HS-5 (cell line): ENCODE measurements at regions not wholly inside any gene's neighbourhood (a gene's known extent, or its start where the extent isn't known, plus 50 kb on each side); places are given as distances from the start of the nearest gene placed in this dataset.
"Not testable (repeated sequence)": the region's sequence is repeated elsewhere in the genome, so short reads cannot be mapped to it uniquely, and the experiment has no call there.

Experiments
- DNase-seq: peaks from one replicate; pipeline ENCODE4 v3.0.0-alpha.2; 2012; ENCODE audit warnings: low read depth

- no peak for DNase-seq
Measured at GRCh38 chr5:89080467-89081116, 197.6 kb upstream of the MEF2C start.

DNA sequence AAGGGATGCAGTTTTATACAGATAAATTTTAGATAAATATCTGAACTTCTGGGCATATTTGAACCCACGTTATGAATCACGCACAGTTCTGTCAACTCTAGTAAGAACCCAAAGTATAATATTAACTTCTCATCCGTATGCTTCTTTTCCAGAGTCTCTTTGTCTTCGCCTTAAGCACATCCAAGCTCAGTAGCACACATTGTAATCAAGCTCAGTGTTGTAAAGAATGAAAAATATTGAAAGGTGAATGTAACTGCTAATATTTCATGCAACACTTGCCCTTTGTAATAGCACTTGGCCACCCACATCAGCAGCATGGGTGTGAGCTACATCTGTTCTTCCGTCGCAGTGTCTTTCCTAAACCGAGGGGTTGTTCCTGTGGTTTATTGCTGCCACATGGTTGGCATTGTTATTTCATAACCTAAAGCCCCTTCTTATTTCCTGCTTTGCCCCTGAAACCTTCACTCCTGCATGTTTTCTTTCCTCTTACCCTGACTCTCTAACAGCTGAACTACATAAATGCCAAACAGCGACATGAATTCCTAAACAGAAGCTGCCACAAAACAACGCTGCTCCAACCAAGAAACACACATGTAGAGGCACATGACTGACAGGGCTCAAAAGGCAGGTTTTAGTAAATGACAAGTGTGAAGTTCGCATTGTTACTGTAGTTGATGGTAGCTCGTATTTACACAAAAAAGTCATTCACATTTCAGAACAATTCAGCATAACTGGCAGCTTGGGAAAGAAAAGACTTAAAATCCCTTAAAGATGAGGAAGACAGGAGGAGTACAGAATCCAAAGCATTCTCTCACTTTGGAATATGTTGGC is 190.1 kb upstream of the MEF2C start:
- DNase-seq: no peak

- no peak for DNase-seq
Measured at GRCh38 chr5:89071941-89072331, 189.0 kb upstream of the MEF2C start.

GRCh38 chr5:89071101-89071940 is 188.3 kb upstream of the MEF2C start:
- DNase-seq: no peak

- DNase-seq: no peak
Measured at GRCh38 chr5:89069591-89069990, 186.6 kb upstream of the MEF2C start.

- no peak for DNase-seq
Measured at GRCh38 chr5:89067362-89067761, 184.4 kb upstream of the MEF2C start.

DNA sequence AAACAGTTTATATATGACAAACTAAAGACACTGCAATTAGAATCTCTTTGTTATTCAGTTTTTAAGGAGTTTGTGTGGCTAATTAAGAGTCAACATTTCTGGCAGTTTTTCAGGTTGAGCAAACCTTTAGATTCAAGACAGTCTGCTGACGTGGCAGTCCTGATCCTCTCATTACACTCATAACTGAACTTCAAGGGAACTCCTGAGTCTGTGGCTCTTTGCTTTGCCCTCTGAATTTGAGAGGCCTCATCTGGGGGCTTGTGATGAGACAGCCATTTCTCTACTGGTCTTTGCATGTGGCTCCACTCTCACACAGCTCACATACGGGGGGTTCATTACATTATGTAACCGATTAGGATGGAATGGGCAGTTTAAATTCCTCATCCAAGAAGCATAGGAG is 182.9 kb upstream of the MEF2C start:
- no peak for DNase-seq

DNA sequence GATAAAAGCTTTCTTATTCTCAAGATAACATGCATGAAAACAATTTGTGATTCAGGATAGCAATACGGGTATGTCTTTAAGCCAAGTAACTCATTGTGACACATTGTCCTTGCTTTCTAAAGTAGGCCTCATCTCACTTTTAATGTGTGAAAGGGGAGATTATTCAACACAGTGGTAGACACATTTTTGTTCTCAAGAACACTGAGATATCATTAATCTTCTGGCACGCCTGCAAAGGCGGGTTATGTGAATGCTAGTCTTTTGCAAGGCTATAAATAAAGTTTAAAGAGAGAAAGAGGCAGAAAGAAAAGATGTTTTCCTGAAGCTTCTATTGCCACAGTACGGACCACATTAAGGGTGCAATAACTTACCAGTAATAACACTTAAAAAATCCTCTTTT is 181.8 kb upstream of the MEF2C start:
- no peak for DNase-seq

DNA sequence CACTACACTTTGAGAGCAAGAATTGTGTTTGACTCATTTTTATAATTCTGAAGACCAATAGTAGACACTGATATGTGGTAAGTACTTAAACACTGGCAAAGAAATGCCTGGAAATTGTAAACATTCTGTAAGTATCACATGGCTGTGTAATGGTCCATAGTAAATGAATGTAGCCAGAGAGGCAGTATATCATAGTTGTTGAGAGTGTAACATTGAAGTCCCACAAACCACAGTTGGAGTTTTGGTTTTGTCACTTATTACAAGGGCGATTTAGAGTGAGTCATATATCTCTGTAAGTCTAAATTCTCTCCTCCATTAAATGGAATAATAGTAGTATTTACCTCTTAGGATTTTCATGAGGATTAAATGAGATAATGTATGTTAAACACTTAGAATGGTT is 181.1 kb upstream of the MEF2C start:
- DNase-seq: no peak

DNA sequence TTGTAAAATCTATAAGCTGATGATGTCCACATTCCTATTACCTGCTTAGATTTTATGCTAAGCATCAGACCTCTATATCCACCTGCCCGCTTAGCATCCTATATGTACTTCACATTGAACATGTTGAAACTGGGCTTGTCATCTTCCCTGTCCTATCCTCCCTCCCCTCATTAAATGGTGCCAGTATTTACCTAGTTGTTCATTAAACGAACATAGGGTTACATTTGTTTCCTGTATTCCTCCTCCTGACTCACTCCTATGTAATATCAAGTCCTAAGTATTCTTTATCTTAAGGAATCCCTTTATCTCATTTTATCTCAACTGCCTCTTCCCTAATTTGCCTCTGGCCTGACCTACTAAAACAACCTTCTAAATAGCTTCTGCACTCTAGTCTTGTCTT is 177.8 kb upstream of the MEF2C start:
- no peak for DNase-seq

DNA sequence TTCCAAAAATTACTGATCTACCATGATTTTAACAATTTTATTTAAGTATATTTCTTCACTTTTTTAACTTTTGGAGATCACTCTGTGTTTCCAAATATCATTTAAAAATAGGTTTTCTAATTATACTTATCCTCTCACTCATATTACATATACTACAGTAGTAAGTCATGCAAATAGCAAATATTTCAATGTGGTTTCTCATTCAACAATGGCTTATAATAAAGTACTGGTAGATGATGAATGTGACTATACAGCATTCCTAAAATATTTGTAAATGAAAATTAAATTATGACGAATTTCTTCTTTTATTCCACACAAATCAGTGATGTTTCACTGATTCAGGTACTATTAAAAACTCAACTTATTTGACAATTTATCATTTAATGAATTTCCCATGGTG is 176.3 kb upstream of the MEF2C start:
- no peak for DNase-seq

DNA sequence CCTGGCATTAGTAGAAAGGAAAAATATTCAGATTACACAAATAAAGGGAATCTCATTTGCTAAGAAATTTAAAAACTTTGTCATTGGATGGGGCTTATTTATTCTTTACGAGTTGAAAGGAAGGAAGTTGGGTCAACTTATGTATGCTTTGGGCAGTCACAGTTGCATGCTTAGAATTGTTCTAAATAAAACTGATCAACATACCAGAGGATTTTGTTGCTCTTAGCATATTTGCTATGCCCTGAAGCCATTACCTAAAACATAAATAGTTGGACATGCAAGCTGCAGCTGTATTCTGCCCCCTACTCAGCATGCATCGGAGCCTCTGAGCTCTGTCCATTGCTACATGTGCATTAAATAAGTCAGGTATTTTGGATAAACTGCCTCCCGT is 172.7 kb upstream of the MEF2C start:
- DNase-seq: no peak

DNA sequence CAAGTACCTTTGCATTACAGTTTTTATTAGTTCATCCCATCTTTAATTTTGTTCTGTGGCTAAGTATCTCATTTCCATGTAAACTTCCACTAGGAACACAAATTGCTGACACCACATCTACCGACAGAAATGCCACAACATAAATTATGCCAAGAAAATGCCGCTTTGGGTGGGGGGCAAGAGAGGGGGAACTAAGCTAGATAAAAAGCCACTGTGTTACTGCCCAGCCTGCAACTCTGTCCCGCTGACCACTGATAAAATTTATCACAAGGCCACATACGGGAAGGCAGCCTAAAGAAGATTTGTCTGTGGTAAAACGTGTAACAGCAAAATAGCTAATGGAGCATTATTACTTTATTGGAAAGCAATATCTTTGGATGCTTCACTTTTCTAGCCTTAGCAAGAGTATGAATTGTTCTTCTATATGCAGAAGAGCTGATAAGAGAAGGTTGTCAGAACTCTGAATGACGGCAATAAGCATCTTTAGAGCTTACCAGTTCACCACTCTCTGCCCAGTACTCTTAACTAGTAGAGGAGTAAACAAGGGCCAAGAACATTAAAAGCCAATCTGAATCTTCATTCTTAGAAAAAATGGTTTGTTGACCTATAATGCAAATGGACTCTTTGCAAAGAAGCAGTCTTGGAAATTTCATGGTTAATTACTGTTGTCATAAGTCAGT is 172.2 kb upstream of the MEF2C start:
- DNase-seq: no peak

GRCh38 chr5:89053547-89053946 is 170.6 kb upstream of the MEF2C start:
- DNase-seq: no peak

GRCh38 chr5:89050062-89050461 is 167.1 kb upstream of the MEF2C start:
- DNase-seq: not testable (repeated sequence)

DNA sequence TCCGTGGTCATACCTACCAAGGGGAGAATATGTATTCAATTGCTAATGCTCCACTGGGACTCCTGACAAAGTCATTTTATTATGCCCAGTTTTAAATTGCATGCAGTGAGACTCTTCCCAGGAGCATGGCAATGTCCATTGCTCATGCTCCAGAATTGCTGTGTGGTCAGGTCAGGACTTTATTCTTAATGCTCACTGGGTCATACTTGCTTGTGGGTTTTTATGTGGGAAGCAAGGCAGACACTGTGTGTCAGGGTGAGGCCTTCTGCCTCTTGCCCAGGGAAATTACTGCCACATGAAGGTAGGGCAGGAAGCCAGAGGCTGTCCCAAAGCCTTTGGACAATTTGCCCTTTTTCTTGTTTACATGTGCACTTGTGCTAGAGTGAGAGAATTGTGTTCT is 164.6 kb upstream of the MEF2C start:
- DNase-seq: no peak

DNA sequence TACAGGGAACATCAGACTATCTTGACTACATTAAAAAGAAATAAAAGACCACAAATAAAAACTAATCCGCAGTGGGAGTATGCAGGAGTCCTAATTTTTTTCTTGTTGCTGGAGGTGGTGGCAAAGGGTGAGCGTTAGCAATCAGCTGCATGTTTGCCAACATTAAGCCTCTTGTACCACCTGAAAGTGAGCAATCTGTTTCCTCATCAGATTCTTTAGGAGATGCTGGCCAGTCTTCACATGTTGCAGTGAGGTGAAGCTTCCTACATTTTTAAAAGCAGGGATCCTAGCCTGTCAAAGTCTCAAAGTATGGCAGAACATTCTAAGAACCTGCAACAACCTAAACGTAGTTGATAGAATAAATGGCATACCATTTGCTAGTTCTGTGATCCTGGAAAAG is 162.2 kb upstream of the MEF2C start:
- DNase-seq: no peak

GRCh38 chr5:89044674-89045200 is 161.8 kb upstream of the MEF2C start:
- no peak for DNase-seq

GRCh38 chr5:89043676-89044075 is 160.7 kb upstream of the MEF2C start:
- DNase-seq: no peak

- DNase-seq: no peak
Measured at GRCh38 chr5:89042746-89043145, 159.8 kb upstream of the MEF2C start.

GRCh38 chr5:89041976-89042375 is 159.0 kb upstream of the MEF2C start:
- DNase-seq: no peak

DNA sequence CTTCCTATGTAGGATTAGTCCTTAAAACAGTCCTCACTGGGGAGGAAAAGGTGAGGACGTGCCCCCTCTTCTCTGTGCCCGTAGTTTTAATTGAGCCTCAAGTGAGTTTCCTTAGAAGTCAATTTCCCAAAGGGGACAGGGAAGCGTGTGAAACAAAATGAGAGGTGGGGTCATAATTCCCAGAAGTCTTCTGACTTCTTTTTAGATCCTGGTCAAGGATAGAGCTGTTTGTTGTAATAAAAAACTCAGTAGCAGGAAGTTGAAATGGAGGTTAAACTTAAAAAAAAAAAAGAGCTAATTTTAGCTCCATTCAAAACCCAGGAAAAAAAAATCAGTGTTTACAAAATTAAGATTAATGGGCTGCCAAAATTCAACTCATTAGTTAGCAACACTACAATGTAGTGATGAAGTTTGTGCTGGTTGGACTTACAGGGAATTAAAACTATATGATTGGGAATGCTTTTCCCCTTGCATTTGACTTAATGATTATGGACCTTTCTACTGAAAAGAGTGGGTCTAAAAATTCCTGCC is 158.3 kb upstream of the MEF2C start:
- no peak for DNase-seq
